HFFc6 (cell line): ENCODE measurements at regions not wholly inside any gene's neighbourhood (a gene's known extent, or its start where the extent isn't known, plus 50 kb on each side); places are given as distances from the start of the nearest gene placed in this dataset.

Source experiments
- DNase-seq: peaks from one replicate; pipeline ENCODE4 v3.0.0-alpha.2; 2018
- H3K27ac Mint-ChIP-seq: 2 replicates; pipeline ENCODE4 v1.8.0; 2020; ENCODE audit warnings: mild to moderate bottlenecking, mixed read lengths
- H3K27me3 Mint-ChIP-seq: 2 replicates; pipeline ENCODE4 v1.8.0; 2021; ENCODE audit warnings: mild to moderate bottlenecking, moderate library complexity, mixed read lengths; ENCODE audit not compliant: insufficient read depth
- H3K36me3 Mint-ChIP-seq: 2 replicates; pipeline ENCODE4 v1.8.0; 2021; ENCODE audit warnings: low read depth, mixed read lengths
- H3K4me1 Mint-ChIP-seq: 2 replicates; pipeline ENCODE4 v1.8.0; 2020; ENCODE audit warnings: low read depth, mixed read lengths
- H3K4me3 Mint-ChIP-seq: 2 replicates; pipeline ENCODE4 v1.8.0; 2020; ENCODE audit warnings: mild to moderate bottlenecking, moderate library complexity, mixed read lengths
- H3K9me3 Mint-ChIP-seq: 2 replicates; pipeline ENCODE4 v1.8.0; 2020; ENCODE audit warnings: mild to moderate bottlenecking, mixed read lengths
- CTCF ChIP-seq: fragments of 200-600 bp; sonication (generic); IDR thresholded peaks from 2 replicates; pipeline ENCODE4 v1.5.0; 2021; ENCODE audit warnings: antibody characterized with exemption, mild to moderate bottlenecking

DNA sequence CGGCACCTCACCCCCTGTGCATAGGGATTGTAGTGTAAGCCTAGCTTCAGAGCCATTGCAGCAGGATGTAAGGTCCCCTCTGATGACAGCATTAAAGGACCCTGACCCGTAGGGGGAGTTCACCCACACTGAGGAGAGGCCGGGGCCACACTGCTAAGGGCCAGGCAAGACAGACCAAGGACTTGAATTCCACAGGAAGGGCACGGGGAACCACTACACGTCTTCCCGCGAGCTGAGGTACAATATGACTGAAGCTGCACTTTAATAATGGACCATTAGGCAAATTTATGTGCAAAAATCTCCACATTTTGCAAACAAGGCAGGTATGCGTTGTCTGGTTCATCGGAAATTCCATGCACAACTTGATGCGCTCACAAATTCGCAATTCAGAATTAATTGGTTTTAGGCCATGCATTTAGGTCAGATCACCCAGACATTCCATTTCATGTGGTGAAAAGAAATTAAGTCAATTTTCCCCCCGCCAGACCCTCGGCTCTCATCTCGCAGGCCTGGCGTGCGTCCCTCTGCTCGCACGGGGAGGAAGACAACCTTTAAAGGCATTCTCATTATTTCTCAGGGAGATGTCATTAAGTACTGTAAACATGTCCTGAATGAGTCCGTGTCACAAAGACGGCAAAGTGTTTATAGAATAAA is 111.8 kb downstream of the FOXA2 start:
- TF ChIP-seq CTCF, result no peak
- peaks cover 10% of the 10 kb centered on the region for H3K36me3 Mint-ChIP-seq
- no peak overlapping the region for H3K27ac Mint-ChIP-seq

DNA sequence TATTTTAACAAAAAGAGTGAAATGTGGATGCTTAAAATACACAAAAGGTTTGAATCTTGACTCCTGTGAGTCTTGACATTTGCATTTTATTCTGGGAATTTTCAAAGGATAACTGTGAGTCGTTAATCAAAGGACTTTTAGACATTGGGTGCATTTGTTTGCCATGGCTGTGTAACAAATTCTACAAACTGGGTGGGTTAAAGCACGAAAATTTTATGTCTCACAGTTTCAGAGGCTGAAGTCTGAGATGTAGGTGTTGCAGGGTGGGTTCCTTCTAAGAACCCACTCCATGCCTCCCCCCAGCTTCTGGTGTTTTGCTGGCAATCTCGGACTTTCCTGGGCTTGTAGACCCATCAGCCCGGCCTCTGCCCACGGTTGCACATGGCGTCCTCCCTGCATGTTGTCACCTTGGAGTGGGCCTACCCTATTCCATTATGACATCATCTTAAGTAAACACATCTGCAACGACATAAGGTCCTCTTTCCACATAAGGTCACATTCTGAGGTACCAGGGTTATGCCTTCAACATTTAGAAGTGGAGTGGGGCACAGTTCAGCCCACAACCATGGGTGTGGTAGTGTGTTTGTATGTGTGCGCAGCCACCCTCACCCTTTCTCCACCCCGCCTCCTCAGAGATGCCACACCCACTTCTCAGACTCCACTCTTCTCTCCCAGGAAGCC is 113.1 kb downstream of the FOXA2 start:
- Mint-ChIP-seq H3K36me3 (peaks cover 10% of the 10 kb centered on the region), H3K4me1 (no peaks in the 10 kb centered on the region), H3K27ac (no peak overlapping the region), H3K9me3 (peaks cover 51% of the 10 kb centered on the region), H3K27me3 (no peaks in the 10 kb centered on the region; the same call in 1 of the 2 replicates), H3K4me3 (no peak overlapping the region)
- no peak for DNase-seq
- no peak for TF ChIP-seq CTCF

More for the DNA sequence above, 111.8 kb downstream of the FOXA2 start:
- Mint-ChIP-seq H3K27me3 (no peaks in the 10 kb centered on the region; the same call in 1 of the 2 replicates), H3K4me3 (no peak overlapping the region), H3K4me1 (no peaks in the 10 kb centered on the region), H3K9me3 (peaks cover 49% of the 10 kb centered on the region)
- DNase-seq, result no peak

GRCh38 chr20:22470620-22471026 is 113.7 kb downstream of the FOXA2 start:
- no peak for TF ChIP-seq CTCF
- peaks cover 10% of the 10 kb centered on the region for H3K36me3 Mint-ChIP-seq
- no peak overlapping the region for H3K4me3 Mint-ChIP-seq
- H3K27me3 Mint-ChIP-seq, result no peaks in the 10 kb centered on the region; the same call in 1 of the 2 replicates
- H3K9me3 Mint-ChIP-seq, result peaks cover 51% of the 10 kb centered on the region
- H3K27ac Mint-ChIP-seq, result no peak overlapping the region
- DNase-seq, result no peak
- no peaks in the 10 kb centered on the region for H3K4me1 Mint-ChIP-seq

- peaks cover 54% of the 10 kb centered on the region for H3K9me3 Mint-ChIP-seq
- no peak overlapping the region for H3K27ac Mint-ChIP-seq
- no peak for DNase-seq
- no peak overlapping the region for H3K4me3 Mint-ChIP-seq
- TF ChIP-seq CTCF, result no peak
- no peaks in the 10 kb centered on the region for H3K4me1 Mint-ChIP-seq
- H3K36me3 Mint-ChIP-seq, result peaks cover 1% of the 10 kb centered on the region; the same call in 1 of the 2 replicates
- H3K27me3 Mint-ChIP-seq, result no peaks in the 10 kb centered on the region
These were observed 117.8 kb downstream of the FOXA2 start for GRCh38 chr20:22466447-22467171.

GRCh38 chr20:22465622-22466446 is 118.5 kb downstream of the FOXA2 start:
- no peak for DNase-seq
- no peak overlapping the region for H3K4me3 Mint-ChIP-seq
- peaks cover 53% of the 10 kb centered on the region for H3K9me3 Mint-ChIP-seq
- H3K36me3 Mint-ChIP-seq, result no peaks in the 10 kb centered on the region
- no peak overlapping the region for H3K27ac Mint-ChIP-seq
- H3K27me3 Mint-ChIP-seq, result no peaks in the 10 kb centered on the region
- no peak for TF ChIP-seq CTCF
- no peaks in the 10 kb centered on the region for H3K4me1 Mint-ChIP-seq
